Right atrium auricular region (tissue), 2 donors: ENCODE measurements at regions not wholly inside any gene's neighbourhood (a gene's known extent, or its start where the extent isn't known, plus 50 kb on each side); places are given as distances from the start of the nearest gene placed in this dataset.
"Not testable (repeated sequence)": the region's sequence is repeated elsewhere in the genome, so short reads cannot be mapped to it uniquely, and the experiment has no call there.

ENCODE experiments used
- DNase-seq: peaks from one replicate; pipeline ENCODE4 v3.0.0-alpha.2; 2019; ENCODE audit warnings: low spot score
- H3K27ac ChIP-seq, 2 donors: fragments of 200-600 bp; sonication (generic); 1 replicate in 1 of 2; 2 replicates in 1 of 2; pipeline ENCODE4 v1.5.1; 2016 to 2019
- H3K27me3 ChIP-seq, 2 donors: fragments of 200-600 bp; sonication (generic); one replicate each; pipeline versions ENCODE4 v1.5.1 to v1.6.0; 2017 to 2019
- H3K36me3 ChIP-seq: fragments of 200-600 bp; sonication (generic); one replicate; pipeline ENCODE4 v1.5.1; 2016
- H3K4me1 ChIP-seq, 2 donors: fragments of 200-600 bp; sonication (generic); one replicate each; pipeline versions ENCODE4 v1.5.1 to v1.6.0; 2017 to 2019
- H3K4me3 ChIP-seq, 2 donors: fragments of 200-600 bp; sonication (generic); 1 replicate in 1 of 2; 2 replicates in 1 of 2; pipeline ENCODE4 v1.5.1; 2017 to 2019; ENCODE audit warnings: mild to moderate bottlenecking in 1 of 2, moderate library complexity in 1 of 2
- H3K9me3 ChIP-seq, 2 donors: fragments of 200-600 bp; sonication (generic); one replicate each; pipeline ENCODE4 v1.5.1; 2019
- TF ChIP-seq, protein P1 (sequence below), 2 donors: fragments of 200-600 bp; sonication (generic); IDR thresholded peaks; one replicate each; pipeline ENCODE4 v1.5.1; 2019; ENCODE audit warnings: antibody characterized with exemption in 2 of 2

DNA sequence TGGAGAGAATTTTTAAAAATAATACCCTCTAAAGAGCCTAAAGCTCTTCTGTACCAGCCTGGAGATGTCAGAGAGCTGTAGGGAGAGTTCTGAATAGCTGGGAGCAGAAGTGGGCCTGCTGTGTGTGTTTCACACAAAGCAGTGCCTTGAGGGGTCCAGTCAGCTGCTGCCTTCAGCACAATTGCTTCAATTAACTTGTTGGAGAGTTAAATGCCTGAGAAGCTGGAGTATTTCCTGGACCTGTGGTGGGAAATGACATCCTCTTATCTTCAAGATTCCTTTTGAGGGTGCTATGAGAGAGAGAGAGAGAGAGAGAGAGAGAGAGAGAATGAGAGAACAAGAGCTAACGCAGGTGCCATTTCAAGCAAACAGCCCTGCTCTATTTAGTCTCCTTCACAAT, 96.2 kb upstream of the IL1RAPL2 start:
- no peak for DNase-seq
- no peaks in the 10 kb centered on the region for H3K27me3 ChIP-seq
- H3K9me3 ChIP-seq, result no peaks in the 10 kb centered on the region
- H3K36me3 ChIP-seq, result no peaks in the 10 kb centered on the region
- H3K4me3 ChIP-seq, result no peak overlapping the region
- H3K27ac ChIP-seq, result no peak overlapping the region
- H3K4me1 ChIP-seq, result no peaks in the 10 kb centered on the region
- TF ChIP-seq, protein P1, sequence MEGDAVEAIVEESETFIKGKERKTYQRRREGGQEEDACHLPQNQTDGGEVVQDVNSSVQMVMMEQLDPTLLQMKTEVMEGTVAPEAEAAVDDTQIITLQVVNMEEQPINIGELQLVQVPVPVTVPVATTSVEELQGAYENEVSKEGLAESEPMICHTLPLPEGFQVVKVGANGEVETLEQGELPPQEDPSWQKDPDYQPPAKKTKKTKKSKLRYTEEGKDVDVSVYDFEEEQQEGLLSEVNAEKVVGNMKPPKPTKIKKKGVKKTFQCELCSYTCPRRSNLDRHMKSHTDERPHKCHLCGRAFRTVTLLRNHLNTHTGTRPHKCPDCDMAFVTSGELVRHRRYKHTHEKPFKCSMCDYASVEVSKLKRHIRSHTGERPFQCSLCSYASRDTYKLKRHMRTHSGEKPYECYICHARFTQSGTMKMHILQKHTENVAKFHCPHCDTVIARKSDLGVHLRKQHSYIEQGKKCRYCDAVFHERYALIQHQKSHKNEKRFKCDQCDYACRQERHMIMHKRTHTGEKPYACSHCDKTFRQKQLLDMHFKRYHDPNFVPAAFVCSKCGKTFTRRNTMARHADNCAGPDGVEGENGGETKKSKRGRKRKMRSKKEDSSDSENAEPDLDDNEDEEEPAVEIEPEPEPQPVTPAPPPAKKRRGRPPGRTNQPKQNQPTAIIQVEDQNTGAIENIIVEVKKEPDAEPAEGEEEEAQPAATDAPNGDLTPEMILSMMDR (IDR thresholded peaks at IDR 0.05), result no peak

DNA sequence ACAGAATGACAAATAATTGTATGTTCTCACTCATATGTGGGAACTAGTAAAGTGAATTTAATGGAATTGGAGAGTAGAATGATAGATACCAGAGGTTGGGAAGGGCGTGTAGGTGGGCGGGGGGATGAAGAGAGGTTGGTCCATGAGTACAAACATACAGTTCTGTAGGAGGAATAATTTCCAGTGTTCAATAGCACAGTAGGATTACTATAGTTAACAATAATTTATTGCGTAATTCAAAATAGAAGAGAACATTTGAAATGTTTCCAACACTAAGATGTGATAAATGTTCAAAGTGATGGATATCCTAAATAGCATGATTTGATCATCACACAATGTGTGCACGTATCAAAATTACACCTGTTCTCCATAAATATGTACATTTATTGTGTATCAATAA, 106.2 kb upstream of the IL1RAPL2 start:
- Histone ChIP-seq H3K4me1 (no peaks in the 10 kb centered on the region), H3K9me3 (peaks cover 0 to 6% of the 10 kb centered on the region in 2 donors), H3K4me3 (no peak overlapping the region), H3K36me3 (no peaks in the 10 kb centered on the region), H3K27me3 (no peaks in the 10 kb centered on the region), H3K27ac (no peak overlapping the region)
- DNase-seq, result no peak
- TF ChIP-seq, protein P1 (IDR thresholded peaks at IDR 0.05), result no peak

DNA sequence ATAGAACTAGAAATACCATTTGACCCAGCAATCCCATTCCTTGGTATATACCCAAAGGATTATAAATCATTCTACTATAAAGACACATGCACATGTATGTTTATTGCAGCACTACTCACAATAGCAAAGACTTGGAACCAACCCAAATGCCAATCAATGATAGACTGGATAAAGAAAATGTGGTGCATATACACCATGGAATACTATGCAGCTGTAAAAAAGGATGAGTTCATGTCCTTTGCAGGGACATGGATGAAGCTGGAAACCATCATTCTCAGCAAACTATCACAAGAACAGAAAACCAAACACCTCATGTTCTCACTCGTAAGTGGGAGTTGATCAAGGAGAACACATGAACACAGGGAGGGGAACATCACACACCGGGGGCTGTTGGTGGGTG, 108.9 kb upstream of the IL1RAPL2 start:
- not testable (repeated sequence) for H3K4me1 ChIP-seq, H3K27me3 ChIP-seq, H3K27ac ChIP-seq, H3K36me3 ChIP-seq, DNase-seq, H3K4me3 ChIP-seq
- peaks cover 0 to 12% of the 10 kb centered on the region in 2 donors for H3K9me3 ChIP-seq

DNA sequence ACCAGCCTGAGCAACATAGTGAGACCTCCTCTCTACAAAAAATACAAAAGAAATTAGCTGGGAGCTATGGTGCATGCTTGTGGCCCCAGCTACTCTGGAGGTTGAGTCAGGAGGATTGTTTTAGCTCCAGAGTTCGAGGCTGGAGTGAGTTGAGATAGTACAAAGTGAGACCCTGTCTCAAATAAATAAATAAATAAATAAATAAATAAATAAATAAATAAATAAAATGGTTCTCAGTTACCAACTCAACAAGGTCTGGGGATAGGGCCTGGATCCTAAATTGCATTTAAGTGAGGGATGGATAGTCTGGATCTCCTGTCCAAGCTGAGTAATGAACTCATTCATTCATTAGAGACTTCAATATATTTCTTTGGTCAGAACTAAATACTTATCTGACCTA, 115.7 kb upstream of the IL1RAPL2 start:
- Histone ChIP-seq H3K4me1 (no peaks in the 10 kb centered on the region), H3K27me3 (no peaks in the 10 kb centered on the region), H3K36me3 (no peaks in the 10 kb centered on the region), H3K27ac (no peak overlapping the region), H3K4me3 (no peak overlapping the region), H3K9me3 (peaks cover 0 to 10% of the 10 kb centered on the region in 2 donors)
- no peak for DNase-seq
- TF ChIP-seq, protein P1 (IDR thresholded peaks at IDR 0.05), result no peak

DNA sequence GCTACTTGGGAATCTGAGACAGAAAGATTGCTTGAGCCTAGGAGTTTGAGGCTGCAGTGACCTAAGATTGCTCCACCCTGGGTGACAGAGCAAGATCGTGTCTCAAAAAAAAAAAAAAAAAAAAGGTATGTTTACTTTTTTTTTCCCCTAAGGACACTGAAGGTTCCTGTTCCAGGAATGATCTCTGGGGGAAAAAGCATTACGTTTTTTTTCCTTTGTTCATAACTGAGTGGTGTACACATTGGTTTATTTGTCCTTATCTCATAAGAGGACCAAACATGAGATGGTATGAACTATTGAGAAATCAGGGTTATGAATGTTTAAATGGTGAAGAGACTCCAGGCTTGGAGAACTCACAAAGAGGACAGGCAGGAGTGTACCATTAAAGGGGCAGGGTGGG, 120.4 kb upstream of the IL1RAPL2 start:
- Histone ChIP-seq H3K4me3 (no peak overlapping the region), H3K27me3 (no peaks in the 10 kb centered on the region), H3K27ac (no peak overlapping the region), H3K36me3 (no peaks in the 10 kb centered on the region), H3K4me1 (no peaks in the 10 kb centered on the region), H3K9me3 (no peaks in the 10 kb centered on the region)
- no peak for DNase-seq
- TF ChIP-seq, protein P1 (IDR thresholded peaks at IDR 0.05), result no peak

DNA sequence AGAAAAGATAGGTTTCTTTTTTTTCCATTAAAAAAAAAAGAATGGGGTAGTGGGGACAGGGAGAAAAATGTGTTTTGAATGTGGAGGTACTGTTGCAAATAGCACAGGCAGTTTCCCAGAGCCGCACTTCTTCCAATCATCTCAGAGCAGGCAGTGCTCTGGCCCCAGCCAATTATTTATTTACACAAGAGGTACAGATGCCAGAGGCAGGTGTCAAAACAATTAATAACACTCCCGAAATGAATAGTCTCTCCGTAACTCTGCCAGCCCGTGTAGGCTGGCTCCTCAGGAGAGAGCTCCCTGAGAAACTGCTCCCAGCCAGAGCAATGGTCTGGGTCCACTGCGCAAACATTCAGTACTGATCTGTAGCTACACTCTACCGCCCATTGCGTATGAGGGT, 130.8 kb upstream of the IL1RAPL2 start:
- Histone ChIP-seq H3K4me1 (no peaks in the 10 kb centered on the region), H3K4me3 (no peak overlapping the region), H3K27me3 (no peaks in the 10 kb centered on the region), H3K36me3 (no peaks in the 10 kb centered on the region), H3K27ac (no peak overlapping the region), H3K9me3 (no peaks in the 10 kb centered on the region)
- DNase-seq, result no peak
- TF ChIP-seq, protein P1 (IDR thresholded peaks at IDR 0.05), result no peak
